Occipital lobe (tissue), 1 donor: ENCODE measurements at regions not wholly inside any gene's neighbourhood (a gene's known extent, or its start where the extent isn't known, plus 50 kb on each side); places are given as distances from the start of the nearest gene placed in this dataset.
"Not testable (repeated sequence)": the region's sequence is repeated elsewhere in the genome, so short reads cannot be mapped to it uniquely, and the experiment has no call there.

Experiments used
- DNase-seq: peaks from one replicate; lab custom pipeline; 2025; lab: John Stamatoyannopoulos, UW

DNA sequence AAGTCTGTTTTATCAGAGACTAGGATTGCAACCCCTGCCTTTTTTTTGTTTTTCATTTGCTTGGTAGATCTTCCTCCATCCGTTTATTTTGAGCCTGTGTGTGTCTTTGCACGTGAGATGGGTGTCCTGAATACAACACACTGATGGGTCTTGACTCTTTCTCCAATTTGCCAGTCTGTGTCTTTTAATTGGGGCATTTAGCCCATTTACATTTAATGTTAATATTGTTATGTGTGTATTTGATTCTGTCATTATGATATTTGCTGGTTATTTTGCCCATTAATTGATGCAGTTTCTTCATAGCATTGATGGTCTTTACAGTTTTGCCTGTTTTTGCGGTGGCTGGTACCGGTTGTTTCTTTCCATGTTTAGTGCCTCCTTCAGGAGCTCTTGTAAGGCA is 116.0 kb upstream of the PALM2AKAP2 start:
- not testable (repeated sequence) for DNase-seq

DNA sequence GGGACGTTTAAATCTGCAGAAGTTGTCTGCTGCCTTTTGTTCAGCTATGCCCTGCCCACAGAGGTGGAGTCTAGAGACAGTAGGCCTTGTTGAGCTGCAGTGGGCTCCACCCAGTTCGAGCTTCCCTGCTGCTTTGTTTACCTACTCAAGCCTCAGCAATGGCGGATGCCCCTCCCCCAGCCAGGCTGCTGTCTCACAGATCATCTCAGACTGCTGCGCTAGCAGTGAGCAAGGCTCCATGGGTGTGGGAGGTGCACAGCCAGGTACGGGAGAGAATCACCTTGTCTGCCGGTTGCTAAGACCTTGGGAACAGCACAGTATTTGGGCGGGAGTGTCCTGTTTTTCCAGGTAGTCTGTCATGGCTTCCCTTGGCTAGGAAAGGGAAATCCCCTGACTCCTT is 114.3 kb upstream of the PALM2AKAP2 start:
- DNase-seq: not testable (repeated sequence)

DNA sequence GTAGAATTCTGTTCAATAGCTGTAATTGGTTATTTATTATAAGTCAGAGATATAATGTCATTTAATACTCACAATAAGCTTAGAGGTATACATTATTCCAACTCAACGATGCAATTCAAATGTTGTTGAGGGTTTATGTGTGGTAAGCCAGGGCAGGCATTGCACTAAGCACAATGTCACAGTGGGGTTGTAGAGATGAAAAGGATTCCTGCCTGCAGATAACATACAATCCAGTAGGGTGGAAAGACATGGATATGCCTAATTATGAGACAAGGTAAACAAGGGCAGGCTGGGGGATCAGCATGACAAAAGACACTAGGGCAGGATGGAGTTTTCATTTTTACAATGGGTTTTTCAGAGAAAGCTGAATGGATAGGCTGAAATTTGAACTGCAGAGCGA is 98.7 kb upstream of the PALM2AKAP2 start:
- DNase-seq: no peak

DNA sequence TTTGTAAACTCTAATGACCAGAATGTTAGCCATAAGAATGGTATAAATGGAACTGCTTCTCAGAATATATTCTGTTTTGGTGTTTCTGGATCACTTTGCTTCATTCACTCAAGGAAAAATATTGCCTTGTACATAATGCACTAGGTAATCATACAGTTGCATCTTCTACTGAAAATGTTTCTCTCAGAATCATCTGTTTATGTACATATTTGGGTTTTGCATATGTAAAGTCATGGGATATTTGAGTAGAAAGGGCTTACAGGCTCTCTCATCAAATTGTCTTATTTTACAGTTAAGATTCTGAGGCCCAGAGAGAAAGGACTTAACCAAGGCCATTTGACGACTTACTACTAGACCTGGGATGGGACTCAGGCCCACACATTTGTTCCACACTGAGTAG is 97.8 kb upstream of the PALM2AKAP2 start:
- no peak for DNase-seq

DNA sequence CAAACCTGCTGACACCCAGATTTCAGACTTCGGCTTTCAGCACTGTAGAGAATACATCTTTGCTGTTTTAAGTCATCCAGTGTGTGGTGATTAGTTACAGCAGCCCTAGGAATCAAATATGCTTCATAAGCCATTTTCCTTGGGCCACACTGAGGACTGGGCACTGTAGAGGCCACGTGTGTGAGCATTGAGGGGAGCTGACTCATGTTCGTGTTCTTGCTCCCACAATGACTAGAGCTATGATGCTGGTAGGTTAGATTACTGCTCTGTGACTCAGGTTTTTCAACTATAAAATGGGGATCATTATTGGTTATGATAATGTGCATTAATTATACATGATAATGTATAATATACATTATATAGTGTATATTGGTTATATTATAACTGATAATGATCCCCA is 96.5 kb upstream of the PALM2AKAP2 start:
- no peak for DNase-seq

DNA sequence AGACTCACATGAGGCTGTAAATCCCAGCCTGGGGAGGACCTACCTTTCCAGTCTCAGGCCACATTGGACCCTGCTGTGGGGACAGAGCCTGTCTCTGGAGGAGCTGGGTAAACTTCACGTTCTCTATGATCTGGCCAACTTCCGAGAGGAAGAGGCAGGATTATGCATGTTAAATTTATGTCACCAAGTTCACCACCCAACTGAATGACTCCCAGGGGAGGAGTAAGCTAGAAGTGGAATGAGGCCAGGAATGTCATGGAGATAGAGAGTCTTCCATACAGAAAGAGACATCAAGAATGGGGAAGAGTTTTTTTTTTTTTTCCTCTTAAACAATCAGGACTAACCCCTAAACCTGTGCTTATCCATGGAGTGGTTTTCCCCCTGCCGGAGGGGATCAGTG is 90.3 kb upstream of the PALM2AKAP2 start:
- DNase-seq: no peak

DNA sequence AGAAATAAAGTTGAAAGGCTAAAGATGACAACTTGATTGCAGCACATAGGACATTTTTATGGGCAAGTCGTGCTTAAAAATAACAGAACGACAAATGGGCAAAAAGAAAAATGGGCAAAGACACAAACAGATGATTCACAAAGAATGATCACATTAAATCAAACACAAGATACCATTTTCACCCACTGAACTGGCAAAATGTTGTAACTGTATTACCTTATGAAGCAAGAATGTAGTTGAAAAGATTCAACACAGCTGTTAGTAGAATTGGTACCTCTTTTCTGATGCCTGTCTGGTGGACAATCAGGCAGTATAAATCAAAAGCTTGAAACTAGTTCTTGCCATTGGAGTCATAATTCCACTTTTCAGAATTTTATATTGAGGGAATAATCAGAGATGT is 81.0 kb upstream of the PALM2AKAP2 start:
- DNase-seq: no peak

DNA sequence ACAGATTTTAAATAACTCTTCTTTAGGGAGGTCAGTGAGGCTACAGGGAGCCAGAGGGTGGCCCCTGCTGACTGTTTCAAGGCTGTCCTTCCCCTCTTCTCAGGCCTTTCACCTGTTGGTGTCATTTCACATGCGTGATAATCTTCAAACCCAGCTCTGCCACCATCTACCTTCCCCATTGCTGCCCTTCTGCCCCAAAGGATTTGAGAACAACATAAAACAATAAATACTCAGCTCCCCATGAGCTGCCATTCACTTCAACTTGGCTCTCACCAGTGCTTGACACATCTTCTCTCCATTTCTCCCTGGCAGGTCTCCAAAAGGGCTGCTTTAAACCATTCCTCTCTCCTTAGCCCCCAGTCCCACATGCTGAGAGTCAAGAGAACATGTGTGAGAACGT is 75.5 kb upstream of the PALM2AKAP2 start:
- DNase-seq: no peak

DNA sequence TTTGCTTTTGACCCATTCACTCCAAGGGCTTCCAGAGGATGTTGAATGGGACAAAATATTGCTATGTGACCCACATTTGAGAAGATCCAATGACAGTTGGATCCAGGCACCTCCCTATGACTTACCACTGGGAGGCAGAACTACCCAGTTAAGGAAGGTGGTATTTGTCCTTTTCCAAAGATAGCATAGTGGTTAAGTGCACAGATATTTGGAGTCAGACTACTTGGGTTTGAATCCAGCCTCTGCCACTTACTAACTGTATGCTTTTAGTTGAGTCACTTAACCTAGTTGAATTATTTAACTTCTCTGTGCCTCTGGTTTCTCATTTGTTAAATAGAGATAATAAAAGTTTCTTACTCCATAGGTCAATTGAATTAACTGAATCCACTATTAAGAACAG is 74.5 kb upstream of the PALM2AKAP2 start:
- DNase-seq: no peak

DNA sequence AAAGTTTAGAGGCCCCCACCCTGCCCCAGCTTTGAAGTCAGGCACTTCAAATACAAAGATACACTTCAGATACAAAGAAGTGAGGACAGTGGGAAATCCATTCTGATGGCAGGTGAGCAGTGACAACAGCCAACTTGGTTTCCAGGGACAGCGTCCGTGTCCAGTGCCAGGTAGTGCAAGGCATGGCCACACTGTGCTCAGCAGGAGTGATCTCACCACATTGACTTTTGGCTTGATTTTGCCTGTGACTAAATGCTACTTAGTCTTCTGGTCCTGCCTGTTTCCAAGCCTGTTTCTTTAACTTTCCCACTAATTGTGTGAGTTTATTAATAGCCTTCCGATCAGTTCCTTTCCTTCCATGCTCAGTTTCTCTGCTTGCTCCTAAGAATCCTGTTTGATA is 72.6 kb upstream of the PALM2AKAP2 start:
- DNase-seq: no peak

DNA sequence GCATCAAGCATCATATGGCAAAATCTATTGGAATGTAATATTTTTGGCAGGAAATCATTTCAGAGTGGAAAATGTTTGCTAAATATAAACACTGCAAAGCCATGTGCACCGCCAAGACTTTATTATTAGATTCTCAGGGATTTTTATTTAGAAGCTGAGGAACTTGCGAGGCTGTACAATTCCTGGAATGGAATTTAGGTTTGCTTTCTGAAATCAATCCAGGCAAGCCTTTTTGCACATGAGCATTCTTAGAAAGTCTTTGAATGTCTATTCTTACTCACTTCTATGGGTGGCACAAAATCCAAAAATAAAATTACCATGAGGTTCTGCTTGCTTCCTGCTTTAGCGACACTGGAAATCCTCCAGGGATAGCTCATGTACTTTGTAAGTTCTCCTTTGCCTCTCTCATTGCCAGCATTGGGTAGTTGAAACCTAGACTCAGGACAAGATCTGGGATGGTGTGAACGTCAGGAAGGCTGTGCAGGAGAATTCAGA is 71.5 kb upstream of the PALM2AKAP2 start:
- DNase-seq: no peak

DNA sequence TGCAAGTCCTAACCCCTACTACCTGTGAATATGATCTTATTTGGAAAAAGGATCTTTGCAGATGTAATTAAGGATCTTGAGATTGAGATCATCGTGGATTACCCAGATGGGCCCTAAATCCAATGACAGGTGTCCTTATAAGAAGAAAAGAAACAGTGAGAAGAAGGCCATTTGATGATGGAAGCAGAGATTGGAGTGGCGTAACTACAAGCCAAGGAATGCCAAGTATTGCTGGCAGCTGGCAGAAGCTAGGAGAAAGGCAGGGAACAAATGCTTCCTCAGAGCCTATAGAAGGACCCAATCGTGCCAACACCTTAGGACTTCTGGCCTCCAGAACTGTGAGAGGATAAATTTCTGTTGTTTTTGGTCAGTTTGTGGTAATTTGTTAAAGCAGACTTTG is 70.1 kb upstream of the PALM2AKAP2 start:
- no peak for DNase-seq

DNA sequence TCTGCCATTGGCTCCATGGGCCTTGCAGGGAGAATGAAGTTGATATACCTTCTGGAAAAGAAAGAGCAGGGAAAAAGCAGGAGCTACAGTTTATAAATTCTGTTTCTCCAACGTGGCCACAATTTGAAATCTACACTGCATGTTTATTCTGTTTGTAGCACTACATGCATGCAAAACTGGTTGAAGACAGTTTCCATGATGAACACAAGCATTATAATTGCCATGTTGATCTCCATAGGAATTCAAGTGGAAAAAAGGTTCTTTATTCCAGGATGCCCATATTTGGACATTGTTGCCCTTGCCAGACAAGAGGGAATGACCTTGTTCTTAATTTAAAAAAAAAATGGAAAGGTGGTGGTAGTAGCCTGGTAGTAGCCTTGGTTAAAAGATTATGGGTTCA is 69.2 kb upstream of the PALM2AKAP2 start:
- no peak for DNase-seq

DNA sequence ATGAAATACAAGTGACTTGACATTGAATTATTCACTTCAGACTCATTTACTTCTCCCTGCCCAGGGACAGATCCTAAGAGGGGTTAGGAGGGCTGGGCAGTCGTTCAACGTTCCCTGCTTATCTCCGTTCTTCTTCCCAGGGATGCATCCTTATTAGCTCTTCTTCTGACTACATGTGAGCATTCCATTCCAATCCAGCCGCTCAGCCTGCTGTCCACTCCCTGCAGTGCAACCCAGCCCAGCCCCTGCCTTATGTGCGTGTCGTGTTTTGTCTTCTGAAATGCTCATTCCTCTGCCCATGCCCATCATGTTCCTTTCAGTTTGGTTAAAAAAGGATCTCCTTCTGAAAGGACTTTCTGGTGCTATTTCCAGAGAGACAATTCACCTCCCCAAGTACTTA is 64.7 kb upstream of the PALM2AKAP2 start:
- no peak for DNase-seq

DNA sequence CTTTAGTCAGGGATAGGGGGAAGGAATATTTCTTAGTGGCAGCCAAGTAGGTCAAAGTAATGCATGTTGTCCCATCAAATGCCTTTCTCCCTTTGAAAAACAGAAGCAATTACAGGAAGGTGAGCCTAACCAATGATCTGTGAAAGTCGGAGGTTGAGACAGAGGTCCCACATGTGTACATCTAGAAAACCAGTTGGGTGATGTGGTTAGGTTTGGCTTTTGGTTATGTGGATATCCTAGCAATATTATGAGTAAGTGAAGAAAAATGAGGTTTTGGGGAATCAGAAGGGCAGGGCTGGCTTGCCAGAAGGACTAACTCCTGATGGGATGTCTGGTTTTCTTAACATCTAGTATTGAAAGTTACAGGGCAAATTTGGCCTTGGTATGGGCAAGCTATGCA is 63.4 kb upstream of the PALM2AKAP2 start:
- DNase-seq: no peak

DNA sequence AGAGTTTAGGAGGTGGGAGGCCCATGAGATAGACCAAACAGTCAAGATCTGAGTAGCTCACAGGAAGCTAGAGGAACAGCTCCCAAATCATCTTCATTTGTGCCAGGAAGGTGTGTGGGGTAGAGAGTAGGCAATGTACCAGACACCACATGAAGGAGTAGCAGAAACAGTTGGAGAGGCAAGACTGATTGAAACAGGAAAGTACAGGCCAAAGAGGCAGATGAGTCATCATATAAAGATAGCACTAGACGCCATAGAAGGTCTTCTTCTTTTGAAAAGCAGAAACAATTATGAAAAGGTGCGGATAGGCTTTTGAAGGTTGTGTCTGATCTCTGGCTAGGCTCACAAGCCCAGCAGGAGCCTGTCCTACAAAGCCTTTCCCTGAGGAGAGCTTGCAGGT is 62.7 kb upstream of the PALM2AKAP2 start:
- DNase-seq: no peak

DNA sequence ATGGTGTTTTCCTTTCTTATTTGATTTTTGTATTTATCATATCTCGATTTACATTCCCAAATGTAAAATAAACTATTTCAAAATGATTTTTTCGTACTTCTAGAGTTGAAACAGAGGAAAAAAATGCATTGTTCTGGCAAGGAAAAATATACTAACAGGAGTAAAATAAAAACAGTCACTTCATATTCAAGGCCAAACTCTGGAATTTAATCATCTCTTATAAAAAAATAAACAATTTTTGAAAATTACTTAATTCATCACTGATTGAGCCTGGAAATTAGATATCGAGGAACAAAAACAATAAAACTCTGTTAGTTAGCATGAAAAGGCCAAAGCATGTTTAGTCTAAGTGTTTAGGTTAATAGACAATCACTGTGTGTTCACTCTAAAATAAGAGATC is 61.1 kb upstream of the PALM2AKAP2 start:
- DNase-seq: no peak

DNA sequence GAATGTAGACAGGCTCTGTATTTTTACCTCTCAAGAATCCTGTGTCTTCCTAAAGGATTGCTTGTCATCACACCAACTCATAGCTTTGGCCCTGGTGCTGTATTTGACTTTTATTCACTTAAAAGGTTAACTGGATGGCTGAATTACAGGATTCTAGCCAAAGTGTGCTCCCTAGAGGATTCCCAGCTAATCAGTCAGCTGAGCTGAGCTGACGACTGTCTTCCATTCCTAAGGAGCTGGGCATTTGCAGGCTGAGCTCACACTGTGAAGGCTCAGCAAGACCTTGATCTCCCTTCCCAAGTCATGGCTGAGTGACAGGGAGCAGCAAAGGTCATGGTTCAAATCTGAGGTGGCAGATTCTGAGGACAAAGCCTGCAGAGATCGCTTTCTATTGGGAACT is 59.0 kb upstream of the PALM2AKAP2 start:
- DNase-seq: no peak

DNA sequence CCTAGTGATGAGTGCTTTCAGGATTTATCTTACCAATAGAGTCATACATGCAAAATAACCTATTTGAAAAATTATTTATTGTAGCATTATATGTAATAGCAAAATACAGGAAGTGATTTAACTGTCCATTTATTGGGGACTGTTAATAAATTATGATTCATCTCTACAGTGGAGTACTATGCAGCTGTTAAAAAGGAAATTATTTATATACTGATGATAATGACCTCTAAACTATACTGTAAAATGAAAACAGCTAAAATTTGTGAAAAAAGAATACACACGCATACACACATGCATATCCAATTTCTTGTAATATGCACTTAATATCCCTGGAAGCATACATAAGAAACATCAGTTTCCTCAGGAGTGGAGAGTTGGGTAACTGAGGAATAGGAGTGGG is 58.0 kb upstream of the PALM2AKAP2 start:
- DNase-seq: no peak

DNA sequence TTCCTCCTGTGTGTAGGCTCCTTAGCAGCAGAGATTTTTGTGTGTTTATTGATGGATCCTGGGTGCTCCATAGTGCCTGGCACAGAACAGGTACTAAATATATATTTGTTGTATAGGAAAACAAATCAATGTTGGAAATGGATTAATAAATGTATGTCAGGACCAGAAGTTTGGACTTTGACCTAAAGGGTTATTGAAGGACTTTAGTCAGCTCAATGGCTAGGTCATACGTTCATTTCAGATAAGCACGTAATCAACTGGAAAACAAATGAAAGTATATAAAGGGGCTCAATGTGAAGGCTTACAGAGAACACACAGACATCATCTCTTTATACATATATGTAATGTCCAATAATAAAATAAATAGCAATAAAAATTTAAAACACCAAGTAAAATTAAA is 56.2 kb upstream of the PALM2AKAP2 start:
- no peak for DNase-seq

DNA sequence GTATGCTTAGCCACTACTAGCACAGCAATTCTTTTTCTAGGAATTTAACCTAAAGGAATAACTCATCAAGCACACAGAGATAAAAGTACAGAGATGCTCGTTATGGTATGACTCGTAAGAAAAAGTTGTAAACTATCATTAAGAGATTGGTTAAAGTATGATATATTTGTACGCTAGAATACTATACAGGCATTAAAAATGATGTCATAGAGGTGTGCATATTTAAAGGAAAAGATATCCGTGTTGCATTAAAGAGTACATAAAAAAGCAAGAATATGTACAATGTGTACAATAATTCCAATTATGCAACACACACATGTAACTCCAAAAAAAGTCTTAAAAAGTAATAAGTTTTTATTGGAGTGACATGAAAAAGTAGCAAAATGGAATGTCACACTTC is 54.5 kb upstream of the PALM2AKAP2 start:
- DNase-seq: no peak

DNA sequence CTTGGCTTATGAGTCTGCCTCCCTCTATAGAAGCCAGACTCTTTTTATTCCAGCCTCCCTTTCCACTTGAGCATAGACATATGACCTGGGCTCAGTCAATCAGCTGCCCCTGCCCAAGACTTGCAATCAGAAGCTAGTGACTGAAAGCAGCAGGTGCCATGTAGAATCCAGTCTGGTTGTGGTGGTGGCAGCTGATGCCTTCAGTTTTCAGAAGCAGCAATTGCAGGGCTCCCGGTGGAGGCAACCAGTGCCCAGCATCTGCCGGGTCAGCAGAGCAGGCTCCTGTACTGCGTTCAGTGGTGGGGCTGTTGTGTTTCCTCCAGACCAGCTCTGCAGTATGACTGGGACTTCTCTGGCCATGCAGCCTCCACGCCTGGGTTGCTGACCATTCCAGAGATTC is 53.9 kb upstream of the PALM2AKAP2 start:
- DNase-seq: no peak

DNA sequence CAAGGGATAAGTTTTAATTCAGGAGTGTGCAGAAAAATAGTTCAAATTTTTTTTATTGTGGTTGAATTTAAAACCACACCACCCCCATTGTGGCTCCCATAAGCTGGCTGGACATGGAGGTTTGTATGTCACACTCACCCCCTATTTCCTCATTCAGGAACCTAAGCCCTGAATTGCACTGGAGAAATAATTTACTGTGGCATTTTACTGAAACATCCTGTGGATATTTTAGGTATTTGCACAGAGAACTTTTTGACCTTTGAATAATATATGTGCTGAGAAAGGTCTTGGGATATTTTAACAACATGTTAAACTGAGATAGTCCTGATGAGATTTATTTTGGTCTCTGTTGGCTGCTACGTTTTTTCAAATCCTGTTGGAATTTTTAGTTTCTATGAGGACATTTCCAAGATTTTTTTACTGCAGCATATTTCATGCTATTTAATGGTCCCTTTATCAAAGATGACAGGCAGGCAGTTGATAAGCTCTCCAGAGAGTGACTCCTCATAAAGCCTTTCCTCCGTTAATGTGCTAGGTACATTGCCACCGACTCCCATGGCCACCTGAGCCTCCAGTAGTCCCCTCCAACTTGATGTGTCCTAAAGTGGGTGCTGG is 51.2 kb upstream of the PALM2AKAP2 start:
- no peak for DNase-seq

DNA sequence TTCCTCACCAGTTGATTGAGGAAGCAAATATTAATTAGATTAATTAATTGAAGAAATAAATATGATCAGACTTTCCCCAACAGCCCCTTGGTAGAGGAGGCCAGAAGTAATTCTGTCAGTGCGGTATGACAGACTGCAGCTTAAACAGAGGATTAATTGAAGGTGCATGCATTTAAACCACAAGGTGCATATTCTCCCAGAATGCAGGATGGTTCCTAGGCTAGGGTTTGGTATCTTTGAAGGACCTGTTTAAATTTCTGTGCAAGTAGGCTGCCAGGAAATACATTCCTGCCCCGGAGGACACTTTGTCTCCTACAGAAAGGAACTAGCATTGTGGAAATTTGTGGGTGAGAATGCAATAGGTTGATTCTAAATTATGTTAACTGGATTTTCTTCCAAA is 50.5 kb upstream of the PALM2AKAP2 start:
- DNase-seq: no peak
